Ishikawa (cell line): ENCODE measurements at regions not wholly inside any gene's neighbourhood (a gene's known extent, or its start where the extent isn't known, plus 50 kb on each side); places are given as distances from the start of the nearest gene placed in this dataset.

Experiments
- CEBPB ChIP-seq: IDR thresholded peaks from 2 replicates; pipeline ENCODE4 v1.6.1; 2012
- CREB1 ChIP-seq: IDR thresholded peaks from 2 replicates; pipeline ENCODE4 v1.6.1; 2012; ENCODE audit warnings: low read depth
- EGR1 ChIP-seq: IDR thresholded peaks from 2 replicates; pipeline ENCODE4 v1.6.1; 2012
- EP300 ChIP-seq: IDR thresholded peaks from 2 replicates; pipeline ENCODE4 v1.6.1; 2012; ENCODE audit warnings: borderline replicate concordance
- FOXM1 ChIP-seq: IDR thresholded peaks from 2 replicates; pipeline ENCODE4 v1.6.1; 2012; ENCODE audit warnings: low read depth, borderline replicate concordance
- NFIC ChIP-seq: IDR thresholded peaks from 2 replicates; pipeline ENCODE4 v1.6.1; 2012
- RAD21 ChIP-seq: IDR thresholded peaks from 2 replicates; pipeline ENCODE4 v1.6.1; 2012; ENCODE audit warnings: low read depth
- TAF1 ChIP-seq: IDR thresholded peaks from 2 replicates; pipeline ENCODE4 v1.6.1; 2012; ENCODE audit warnings: low read depth, mild to moderate bottlenecking
- TCF12 ChIP-seq: IDR thresholded peaks from 2 replicates; pipeline ENCODE4 v1.6.1; 2012; ENCODE audit warnings: low read depth
- TEAD4 ChIP-seq: IDR thresholded peaks from 2 replicates; pipeline ENCODE4 v1.6.1; 2012
- YY1 ChIP-seq: IDR thresholded peaks from 2 replicates; pipeline ENCODE4 v1.6.1; 2012; ENCODE audit warnings: low read depth
- ZBTB7A ChIP-seq: IDR thresholded peaks from 2 replicates; pipeline ENCODE4 v1.6.1; 2012; ENCODE audit warnings: low read depth
- TF ChIP-seq, protein P1 (sequence below): IDR thresholded peaks from 2 replicates; pipeline ENCODE4 v1.6.1; 2012
- TF ChIP-seq, protein P2 (sequence below): IDR thresholded peaks from 2 replicates; pipeline ENCODE4 v1.6.1; 2012
- TF ChIP-seq, protein P3 (sequence below): IDR thresholded peaks from 2 replicates; pipeline ENCODE4 v1.6.1; 2012; ENCODE audit warnings: low read depth, mild to moderate bottlenecking

DNA sequence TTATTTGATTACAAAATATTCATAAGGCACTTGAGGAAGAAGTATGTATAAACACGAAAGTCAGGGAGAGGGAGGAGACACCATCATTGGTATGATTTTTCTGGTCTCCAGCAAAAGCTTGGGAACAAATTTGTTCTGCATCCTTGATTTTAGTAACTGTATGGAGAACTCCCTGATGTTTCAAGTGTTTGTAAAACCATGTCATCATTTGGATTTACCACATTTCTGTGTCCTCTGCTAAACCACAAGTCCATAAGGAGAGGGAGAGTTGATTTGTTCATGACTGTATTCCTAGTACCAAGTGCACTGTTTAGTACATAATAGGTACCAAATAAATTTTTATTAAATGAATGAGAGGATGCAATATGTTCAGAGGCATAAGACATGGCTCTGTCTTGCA is 181.1 kb downstream of the BTG1 start:
- TF ChIP-seq ZBTB7A: no peak
- no peak for TF ChIP-seq EP300
- TF ChIP-seq YY1: no peak
- TF ChIP-seq RAD21: no peak
- TF ChIP-seq TEAD4: no peak
- TF ChIP-seq, protein P1, sequence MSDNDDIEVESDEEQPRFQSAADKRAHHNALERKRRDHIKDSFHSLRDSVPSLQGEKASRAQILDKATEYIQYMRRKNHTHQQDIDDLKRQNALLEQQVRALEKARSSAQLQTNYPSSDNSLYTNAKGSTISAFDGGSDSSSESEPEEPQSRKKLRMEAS: no peak
- no peak for TF ChIP-seq NFIC
- no peak for TF ChIP-seq TAF1
- TF ChIP-seq, protein P2, sequence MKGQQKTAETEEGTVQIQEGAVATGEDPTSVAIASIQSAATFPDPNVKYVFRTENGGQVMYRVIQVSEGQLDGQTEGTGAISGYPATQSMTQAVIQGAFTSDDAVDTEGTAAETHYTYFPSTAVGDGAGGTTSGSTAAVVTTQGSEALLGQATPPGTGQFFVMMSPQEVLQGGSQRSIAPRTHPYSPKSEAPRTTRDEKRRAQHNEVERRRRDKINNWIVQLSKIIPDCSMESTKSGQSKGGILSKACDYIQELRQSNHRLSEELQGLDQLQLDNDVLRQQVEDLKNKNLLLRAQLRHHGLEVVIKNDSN: no peak
- no peak for TF ChIP-seq TCF12

DNA sequence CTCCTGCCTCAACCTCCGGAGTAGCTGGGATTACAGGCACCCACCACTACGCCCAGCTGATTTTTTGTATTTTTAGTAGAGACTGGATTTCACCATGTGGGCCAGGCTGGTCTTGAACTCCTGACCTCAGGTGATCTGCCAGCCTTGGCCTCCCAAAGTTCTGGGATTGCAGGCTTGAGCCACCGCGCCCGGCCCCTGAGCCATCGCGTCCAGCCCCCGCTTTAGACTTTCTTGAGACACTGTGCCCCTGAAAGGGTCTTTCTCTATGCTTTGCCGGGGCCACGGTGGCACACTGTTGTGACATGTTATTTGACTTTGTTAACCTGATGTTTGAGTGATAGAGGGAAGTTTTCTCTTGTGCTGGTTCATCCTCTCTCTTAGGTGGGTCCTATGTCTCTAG is 186.4 kb downstream of the BTG1 start:
- no peak for TF ChIP-seq TEAD4
- TF ChIP-seq, protein P3, sequence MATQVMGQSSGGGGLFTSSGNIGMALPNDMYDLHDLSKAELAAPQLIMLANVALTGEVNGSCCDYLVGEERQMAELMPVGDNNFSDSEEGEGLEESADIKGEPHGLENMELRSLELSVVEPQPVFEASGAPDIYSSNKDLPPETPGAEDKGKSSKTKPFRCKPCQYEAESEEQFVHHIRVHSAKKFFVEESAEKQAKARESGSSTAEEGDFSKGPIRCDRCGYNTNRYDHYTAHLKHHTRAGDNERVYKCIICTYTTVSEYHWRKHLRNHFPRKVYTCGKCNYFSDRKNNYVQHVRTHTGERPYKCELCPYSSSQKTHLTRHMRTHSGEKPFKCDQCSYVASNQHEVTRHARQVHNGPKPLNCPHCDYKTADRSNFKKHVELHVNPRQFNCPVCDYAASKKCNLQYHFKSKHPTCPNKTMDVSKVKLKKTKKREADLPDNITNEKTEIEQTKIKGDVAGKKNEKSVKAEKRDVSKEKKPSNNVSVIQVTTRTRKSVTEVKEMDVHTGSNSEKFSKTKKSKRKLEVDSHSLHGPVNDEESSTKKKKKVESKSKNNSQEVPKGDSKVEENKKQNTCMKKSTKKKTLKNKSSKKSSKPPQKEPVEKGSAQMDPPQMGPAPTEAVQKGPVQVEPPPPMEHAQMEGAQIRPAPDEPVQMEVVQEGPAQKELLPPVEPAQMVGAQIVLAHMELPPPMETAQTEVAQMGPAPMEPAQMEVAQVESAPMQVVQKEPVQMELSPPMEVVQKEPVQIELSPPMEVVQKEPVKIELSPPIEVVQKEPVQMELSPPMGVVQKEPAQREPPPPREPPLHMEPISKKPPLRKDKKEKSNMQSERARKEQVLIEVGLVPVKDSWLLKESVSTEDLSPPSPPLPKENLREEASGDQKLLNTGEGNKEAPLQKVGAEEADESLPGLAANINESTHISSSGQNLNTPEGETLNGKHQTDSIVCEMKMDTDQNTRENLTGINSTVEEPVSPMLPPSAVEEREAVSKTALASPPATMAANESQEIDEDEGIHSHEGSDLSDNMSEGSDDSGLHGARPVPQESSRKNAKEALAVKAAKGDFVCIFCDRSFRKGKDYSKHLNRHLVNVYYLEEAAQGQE: no peak
- TF ChIP-seq TCF12: no peak
- no peak for TF ChIP-seq ZBTB7A
- no peak for TF ChIP-seq CREB1
- no peak for TF ChIP-seq EP300
- no peak for TF ChIP-seq FOXM1
- no peak for TF ChIP-seq YY1
- TF ChIP-seq RAD21: no peak
- no peak for TF ChIP-seq EGR1
- TF ChIP-seq, protein P2: no peak
- no peak for TF ChIP-seq TAF1
- no peak for TF ChIP-seq CEBPB
- no peak for TF ChIP-seq NFIC
- TF ChIP-seq, protein P1: no peak

DNA sequence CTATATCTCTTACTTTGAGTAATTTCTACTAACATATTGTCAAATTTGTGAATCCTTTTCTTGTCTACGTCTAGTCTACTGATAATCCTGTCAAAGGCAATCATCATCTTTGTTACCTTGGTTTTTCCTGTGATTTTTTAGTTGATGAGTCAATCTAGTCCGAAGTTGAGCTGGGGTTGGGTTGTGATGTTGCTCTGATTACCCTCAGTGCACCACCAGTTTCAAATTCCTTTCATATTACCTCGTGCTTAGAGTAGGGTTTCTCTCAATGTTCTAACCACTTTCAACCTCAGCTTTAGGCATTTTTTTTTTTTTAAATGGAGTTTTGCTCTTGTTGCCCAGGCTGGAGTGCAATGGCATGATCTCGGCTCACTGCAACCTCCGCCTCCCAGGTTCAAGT is 186.8 kb downstream of the BTG1 start:
- TF ChIP-seq, protein P1: no peak
- no peak for TF ChIP-seq CREB1
- TF ChIP-seq CEBPB: no peak
- TF ChIP-seq EP300: no peak
- no peak for TF ChIP-seq RAD21
- no peak for TF ChIP-seq FOXM1
- TF ChIP-seq, protein P3: no peak
- no peak for TF ChIP-seq YY1
- no peak for TF ChIP-seq ZBTB7A
- TF ChIP-seq EGR1: no peak
- no peak for TF ChIP-seq TCF12
- TF ChIP-seq TEAD4: no peak
- TF ChIP-seq, protein P2: no peak

DNA sequence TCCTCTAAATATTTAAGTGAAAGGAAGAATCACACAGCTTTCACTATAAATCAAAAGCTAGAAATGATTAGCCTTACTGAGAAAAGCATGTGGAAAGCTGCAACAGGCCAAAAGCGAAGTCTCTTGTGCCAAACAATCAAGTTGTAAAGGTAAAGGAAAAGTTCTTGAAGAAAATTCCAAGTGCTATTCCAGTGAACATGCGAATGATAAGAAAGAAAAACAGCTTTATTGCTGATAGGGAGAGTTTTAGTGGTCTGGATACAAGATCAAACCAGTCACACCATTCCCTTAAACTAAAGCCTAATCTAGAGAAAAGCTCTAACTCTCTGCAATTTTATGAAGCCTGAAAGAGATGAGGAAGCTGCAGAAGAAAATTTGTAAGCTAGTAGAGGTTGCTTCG is 190.9 kb downstream of the BTG1 start:
- no peak for TF ChIP-seq FOXM1

DNA sequence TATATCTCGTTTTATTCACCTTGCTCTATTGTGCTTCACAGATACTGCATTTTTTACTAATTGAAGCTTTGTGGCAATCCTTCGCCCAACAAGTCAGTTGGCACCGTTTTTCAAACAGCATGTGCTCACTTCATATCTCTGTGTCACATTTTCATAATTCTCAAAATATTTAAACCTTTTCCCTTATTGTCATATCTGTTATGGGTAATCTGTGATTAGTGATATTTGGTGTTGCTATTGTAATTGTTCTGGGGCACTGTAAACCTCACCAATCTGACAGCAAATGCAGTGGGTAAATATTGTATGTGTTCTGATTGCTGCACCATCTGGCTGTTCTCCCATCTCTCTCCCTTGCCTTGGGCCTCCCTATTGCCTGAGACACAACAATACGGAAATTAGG is 191.3 kb downstream of the BTG1 start:
- no peak for TF ChIP-seq ZBTB7A
- TF ChIP-seq FOXM1: no peak
- TF ChIP-seq, protein P1: no peak
- no peak for TF ChIP-seq YY1

DNA sequence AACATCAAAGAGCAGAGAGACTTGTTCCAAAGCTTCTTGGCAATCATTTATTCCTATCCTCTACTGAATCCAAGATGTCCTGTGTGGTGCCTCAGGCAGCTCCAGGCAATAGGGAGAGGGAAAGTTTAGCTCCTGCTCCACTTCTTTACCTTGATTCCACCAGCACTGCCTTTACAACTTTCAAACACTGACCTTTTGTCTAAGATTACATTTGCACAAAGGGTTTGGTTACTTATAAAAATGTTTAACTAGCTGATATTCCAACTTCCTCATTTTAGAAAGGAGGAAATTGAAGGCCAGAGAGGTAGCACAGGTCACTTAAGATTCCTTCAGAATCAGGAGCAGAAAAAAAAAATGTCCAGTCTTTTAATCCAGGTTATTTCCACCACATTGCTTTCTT is 192.7 kb downstream of the BTG1 start:
- TF ChIP-seq FOXM1: no peak
- no peak for TF ChIP-seq ZBTB7A
- TF ChIP-seq EP300: no peak
- TF ChIP-seq, protein P1: no peak
- no peak for TF ChIP-seq NFIC
- TF ChIP-seq RAD21: no peak
- no peak for TF ChIP-seq TEAD4
